ENCODE measurements at regions not wholly inside any gene's neighbourhood (a gene's known extent, or its start where the extent isn't known, plus 50 kb on each side); places are given as distances from the start of the nearest gene placed in this dataset.
"Not testable (repeated sequence)": the region's sequence is repeated elsewhere in the genome, so short reads cannot be mapped to it uniquely, and the experiment has no call there.

- no peak for DNase-seq
These were observed 364.0 kb upstream of the KCND2 start for GRCh38 chr7:119908948-119909347.

GRCh38 chr7:119914119-119914518 lies 358.9 kb upstream of the KCND2 start:
- DNase-seq = not testable (repeated sequence)

GRCh38 chr7:119916501-119916900 lies 356.5 kb upstream of the KCND2 start:
- DNase-seq = no peak

- no peak for DNase-seq
These were observed 354.8 kb upstream of the KCND2 start for GRCh38 chr7:119918185-119918584.

GRCh38 chr7:119919986-119920385 lies 353.0 kb upstream of the KCND2 start:
- no peak for DNase-seq

- no peak for DNase-seq
These were observed 347.2 kb upstream of the KCND2 start for GRCh38 chr7:119925581-119926289.

GRCh38 chr7:119929891-119930290 lies 343.1 kb upstream of the KCND2 start:
- no peak for DNase-seq

- DNase-seq = no peak
These were observed 341.6 kb upstream of the KCND2 start for GRCh38 chr7:119931230-119931824.

- DNase-seq = no peak
These were observed 337.5 kb upstream of the KCND2 start for GRCh38 chr7:119935418-119936025.

GRCh38 chr7:119936836-119937235 lies 336.1 kb upstream of the KCND2 start:
- DNase-seq = no peak

GRCh38 chr7:119937745-119938144 lies 335.2 kb upstream of the KCND2 start:
- no peak for DNase-seq

- no peak for DNase-seq
These were observed 328.9 kb upstream of the KCND2 start for GRCh38 chr7:119943942-119944600.

GRCh38 chr7:119944601-119944972 lies 328.4 kb upstream of the KCND2 start:
- DNase-seq = no peak

GRCh38 chr7:119945822-119946221 lies 327.2 kb upstream of the KCND2 start:
- DNase-seq = no peak

GRCh38 chr7:119949053-119949452 lies 323.9 kb upstream of the KCND2 start:
- DNase-seq = no peak

- not testable (repeated sequence) for DNase-seq
These were observed 322.5 kb upstream of the KCND2 start for GRCh38 chr7:119950390-119951041.

- DNase-seq = not testable (repeated sequence)
These were observed 321.4 kb upstream of the KCND2 start for GRCh38 chr7:119951614-119952013.

GRCh38 chr7:119957335-119957734 lies 315.6 kb upstream of the KCND2 start:
- no peak for DNase-seq

- no peak for DNase-seq
These were observed 313.2 kb upstream of the KCND2 start for GRCh38 chr7:119959811-119960210.

- no peak for DNase-seq
These were observed 309.3 kb upstream of the KCND2 start for GRCh38 chr7:119963654-119964053.

- DNase-seq = no peak
These were observed 308.9 kb upstream of the KCND2 start for GRCh38 chr7:119964065-119964464.

- no peak for DNase-seq
These were observed 308.0 kb upstream of the KCND2 start for GRCh38 chr7:119964788-119965542.

- no peak for DNase-seq
These were observed 305.8 kb upstream of the KCND2 start for GRCh38 chr7:119967221-119967620.
